ENCODE measurements at regions not wholly inside any gene's neighbourhood (a gene's known extent, or its start where the extent isn't known, plus 50 kb on each side); places are given as distances from the start of the nearest gene placed in this dataset.

DNA sequence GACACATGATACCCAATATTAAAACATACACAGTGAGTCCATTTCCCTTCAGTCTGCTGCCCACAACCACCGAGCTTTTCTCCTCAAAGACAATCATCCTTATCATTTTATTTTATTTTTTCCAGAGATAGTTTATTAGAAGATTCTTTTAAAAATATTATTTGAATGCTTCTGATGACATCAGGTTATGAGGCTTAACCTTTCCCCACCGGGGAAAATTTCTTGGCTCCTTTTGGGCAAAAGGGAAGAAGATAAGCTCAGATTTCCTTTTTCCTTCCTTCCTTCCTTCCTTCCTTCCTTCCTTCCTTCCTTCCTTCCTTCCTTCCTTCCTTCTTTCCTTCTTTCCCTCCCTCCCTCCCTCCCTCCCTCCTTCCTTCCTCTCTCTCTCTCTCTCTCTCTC is 149.5 kb upstream of the CITED2 start:
- H3K9ac ChIP-seq, result no peak overlapping the region
- H2AFZ ChIP-seq (replicated peaks), result no peak overlapping the region
- no peaks in the 10 kb centered on the region for H3F3A ChIP-seq (ENCODE audit: low read depth)
- peaks cover 3% of the 10 kb centered on the region for H3K9me3 Mint-ChIP-seq
- H3K9me3 ChIP-seq (ENCODE audit: low read depth), result no peaks in the 10 kb centered on the region
- no peaks in the 10 kb centered on the region for H4K20me1 ChIP-seq (ENCODE audit: low read depth)
- TF ChIP-seq EZH2 (IDR thresholded peaks at IDR 0.05), result no peak
- TF ChIP-seq EZH2phosphoT487 (IDR thresholded peaks at IDR 0.05), result no peak
- TF ChIP-seq, protein P1, sequence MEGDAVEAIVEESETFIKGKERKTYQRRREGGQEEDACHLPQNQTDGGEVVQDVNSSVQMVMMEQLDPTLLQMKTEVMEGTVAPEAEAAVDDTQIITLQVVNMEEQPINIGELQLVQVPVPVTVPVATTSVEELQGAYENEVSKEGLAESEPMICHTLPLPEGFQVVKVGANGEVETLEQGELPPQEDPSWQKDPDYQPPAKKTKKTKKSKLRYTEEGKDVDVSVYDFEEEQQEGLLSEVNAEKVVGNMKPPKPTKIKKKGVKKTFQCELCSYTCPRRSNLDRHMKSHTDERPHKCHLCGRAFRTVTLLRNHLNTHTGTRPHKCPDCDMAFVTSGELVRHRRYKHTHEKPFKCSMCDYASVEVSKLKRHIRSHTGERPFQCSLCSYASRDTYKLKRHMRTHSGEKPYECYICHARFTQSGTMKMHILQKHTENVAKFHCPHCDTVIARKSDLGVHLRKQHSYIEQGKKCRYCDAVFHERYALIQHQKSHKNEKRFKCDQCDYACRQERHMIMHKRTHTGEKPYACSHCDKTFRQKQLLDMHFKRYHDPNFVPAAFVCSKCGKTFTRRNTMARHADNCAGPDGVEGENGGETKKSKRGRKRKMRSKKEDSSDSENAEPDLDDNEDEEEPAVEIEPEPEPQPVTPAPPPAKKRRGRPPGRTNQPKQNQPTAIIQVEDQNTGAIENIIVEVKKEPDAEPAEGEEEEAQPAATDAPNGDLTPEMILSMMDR (IDR thresholded peaks at IDR 0.05), result no peak
- H3K4me1 ChIP-seq, result no peaks in the 10 kb centered on the region
- H3K79me2 ChIP-seq (ENCODE audit: low read depth), result no peaks in the 10 kb centered on the region
- H3K27me3 Mint-ChIP-seq (ENCODE audit: insufficient read depth, low read depth), result peaks cover 13% of the 10 kb centered on the region
- H3K27ac ChIP-seq, result no peak overlapping the region
- DNase-seq (ENCODE audit: low spot score), result no peak
- no peak overlapping the region for H3K4me2 ChIP-seq
- no peak overlapping the region for H3K4me3 ChIP-seq
- H3K27ac Mint-ChIP-seq, result no peak overlapping the region
- no peaks in the 10 kb centered on the region for H3K36me3 ChIP-seq
- no peaks in the 10 kb centered on the region for H3K36me3 Mint-ChIP-seq
- H3K27me3 ChIP-seq, result no peaks in the 10 kb centered on the region
- no peaks in the 10 kb centered on the region for H3K4me1 Mint-ChIP-seq
- H3K4me3 Mint-ChIP-seq, result no peak overlapping the region

GRCh38 chr6:139522511-139523220 is 148.2 kb upstream of the CITED2 start:
- Histone ChIP-seq H3K4me2 (no peak overlapping the region), H3K79me2 (ENCODE audit: low read depth) (no peaks in the 10 kb centered on the region), H3K27ac (no peak overlapping the region), H2AFZ (replicated peaks) (no peak overlapping the region), H3K9me3 (ENCODE audit: low read depth) (no peaks in the 10 kb centered on the region), H3F3A (ENCODE audit: low read depth) (no peaks in the 10 kb centered on the region), H3K36me3 (no peaks in the 10 kb centered on the region), H3K9ac (no peak overlapping the region), H3K4me3 (no peak overlapping the region), H3K4me1 (no peaks in the 10 kb centered on the region), H3K27me3 (no peaks in the 10 kb centered on the region), H4K20me1 (ENCODE audit: low read depth) (no peaks in the 10 kb centered on the region)
- no peak for DNase-seq (ENCODE audit: low spot score)
- Mint-ChIP-seq H3K4me3 (no peak overlapping the region), H3K27ac (no peak overlapping the region), H3K27me3 (ENCODE audit: insufficient read depth, low read depth) (peaks cover 13% of the 10 kb centered on the region), H3K36me3 (no peaks in the 10 kb centered on the region), H3K9me3 (peaks cover 3% of the 10 kb centered on the region), H3K4me1 (no peaks in the 10 kb centered on the region)
- TF ChIP-seq EZH2phosphoT487 (IDR thresholded peaks at IDR 0.05) (no peak), EZH2 (IDR thresholded peaks at IDR 0.05) (no peak)

DNA sequence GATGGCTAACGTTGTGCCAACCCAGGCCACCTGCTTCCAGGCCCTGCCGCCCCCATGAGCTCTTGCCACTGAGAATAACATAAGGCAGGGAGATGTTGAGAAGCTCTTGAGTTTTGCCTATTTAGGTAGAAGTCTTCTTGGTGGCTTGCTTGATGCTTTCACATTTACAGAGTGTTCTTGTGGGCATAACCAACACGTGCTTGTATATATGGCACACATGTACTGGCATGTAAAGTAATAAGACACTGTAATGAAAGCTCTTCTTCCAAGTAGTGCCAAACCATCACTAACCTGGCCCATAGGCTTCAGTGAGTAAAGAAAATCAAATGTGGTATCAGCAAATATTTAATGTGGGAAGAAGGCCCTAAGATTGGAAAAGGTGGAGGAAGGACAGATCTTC is 146.9 kb upstream of the CITED2 start:
- Mint-ChIP-seq H3K4me1 (no peaks in the 10 kb centered on the region), H3K36me3 (no peaks in the 10 kb centered on the region), H3K4me3 (no peak overlapping the region), H3K27ac (no peak overlapping the region), H3K27me3 (ENCODE audit: insufficient read depth, low read depth) (peaks cover 13% of the 10 kb centered on the region), H3K9me3 (peaks cover 3% of the 10 kb centered on the region)
- Histone ChIP-seq H3F3A (ENCODE audit: low read depth) (no peaks in the 10 kb centered on the region), H2AFZ (replicated peaks) (no peak overlapping the region), H3K79me2 (ENCODE audit: low read depth) (no peaks in the 10 kb centered on the region), H3K27ac (no peak overlapping the region), H3K4me2 (no peak overlapping the region), H3K36me3 (no peaks in the 10 kb centered on the region), H3K4me1 (no peaks in the 10 kb centered on the region), H3K4me3 (no peak overlapping the region), H3K9ac (no peak overlapping the region), H3K9me3 (ENCODE audit: low read depth) (no peaks in the 10 kb centered on the region), H4K20me1 (ENCODE audit: low read depth) (no peaks in the 10 kb centered on the region), H3K27me3 (no peaks in the 10 kb centered on the region)
- no peak for DNase-seq (ENCODE audit: low spot score)
- TF ChIP-seq EZH2 (IDR thresholded peaks at IDR 0.05), result no peak
- no peak for TF ChIP-seq EZH2phosphoT487 (IDR thresholded peaks at IDR 0.05)

GRCh38 chr6:139520321-139520768 is 145.9 kb upstream of the CITED2 start:
- no peaks in the 10 kb centered on the region for H3K27me3 ChIP-seq
- no peak overlapping the region for H3K4me2 ChIP-seq
- H3K79me2 ChIP-seq (ENCODE audit: low read depth), result no peaks in the 10 kb centered on the region
- Mint-ChIP-seq H3K9me3 (peaks cover 3% of the 10 kb centered on the region), H3K36me3 (no peaks in the 10 kb centered on the region), H3K4me1 (peaks cover 3% of the 10 kb centered on the region), H3K27me3 (ENCODE audit: insufficient read depth, low read depth) (peaks cover 13% of the 10 kb centered on the region), H3K4me3 (no peak overlapping the region), H3K27ac (no peak overlapping the region)
- H2AFZ ChIP-seq (replicated peaks), result no peak overlapping the region
- no peak overlapping the region for H3K4me3 ChIP-seq
- H3K27ac ChIP-seq, result no peak overlapping the region
- H3K36me3 ChIP-seq, result no peaks in the 10 kb centered on the region
- H3K4me1 ChIP-seq, result no peaks in the 10 kb centered on the region
- no peak for TF ChIP-seq EZH2phosphoT487 (IDR thresholded peaks at IDR 0.05)
- no peak for TF ChIP-seq EZH2 (IDR thresholded peaks at IDR 0.05)
- TF ChIP-seq, protein P1 (IDR thresholded peaks at IDR 0.05), result no peak
- no peak overlapping the region for H3K9ac ChIP-seq
- no peaks in the 10 kb centered on the region for H4K20me1 ChIP-seq (ENCODE audit: low read depth)
- no peaks in the 10 kb centered on the region for H3K9me3 ChIP-seq (ENCODE audit: low read depth)
- H3F3A ChIP-seq (ENCODE audit: low read depth), result no peaks in the 10 kb centered on the region
- DNase-seq (ENCODE audit: low spot score), result no peak
